ENCODE measurements at regions not wholly inside any gene's neighbourhood (a gene's known extent, or its start where the extent isn't known, plus 50 kb on each side); places are given as distances from the start of the nearest gene placed in this dataset.

- ATAC-seq (no peak), FAIRE-seq (no peak), DNase-seq (ENCODE audit: low spot score) (no peak)
- POLR2A ChIA-PET = no interaction called here
- in situ Hi-C loops (cut with HindIII; ENCODE audit: extremely low pct_ligation_motif_present, low pct_unique_long_range_greater_than_20kb) = no loop called here
- H3K4me2 ChIP-seq (ENCODE audit: low read depth, low read length) = no peak overlapping the region
- CTCF ChIA-PET (ENCODE audit: low intra/inter-chr PET ratio, low total read pairs) = no interaction called here
- H2AFZ ChIP-seq (ENCODE audit: low read length) = no peak overlapping the region
- no peaks in the 10 kb centered on the region for H3K79me2 ChIP-seq (ENCODE audit: insufficient read depth, low read length)
- WGBS (ENCODE audit: low lambda C conversion rate) = 3% methylated on average over 1 of the region's 1 CpG
- TF ChIP-seq ZKSCAN5 (CRISPR knock-in tag; IDR thresholded peaks at IDR 0.05) (no peak), ASH2L (IDR thresholded peaks at IDR 0.05; ENCODE audit: insufficient read length, low read depth, low read length) (no peak), ZNF724P (CRISPR knock-in tag; IDR thresholded peaks at IDR 0.05; ENCODE audit: borderline replicate concordance) (no peak), ZNF580 (CRISPR knock-in tag; IDR thresholded peaks at IDR 0.05; ENCODE audit: borderline replicate concordance, low read depth) (no peak), SYNCRIP (IDR thresholded peaks at IDR 0.05; ENCODE audit: insufficient read depth, low read depth, low read length) (no peak), SOX6 (IDR thresholded peaks at IDR 0.05) (no peak), SOX6 (CRISPR knock-in tag; IDR thresholded peaks at IDR 0.05) (no peak), ZNF484 (CRISPR knock-in tag; IDR thresholded peaks at IDR 0.05; ENCODE audit: borderline replicate concordance, low read depth) (no peak), MTERF4 (CRISPR knock-in tag; IDR thresholded peaks at IDR 0.05) (no peak), FOXA3 (CRISPR knock-in tag; IDR thresholded peaks at IDR 0.05) (no peak), PHF20 (CRISPR knock-in tag; IDR thresholded peaks at IDR 0.05) (no peak), MEIS1 (CRISPR knock-in tag; IDR thresholded peaks at IDR 0.05; ENCODE audit: borderline replicate concordance) (no peak), ZNF557 (CRISPR knock-in tag; IDR thresholded peaks at IDR 0.05) (no peak), CBX5 (CRISPR knock-in tag; IDR thresholded peaks at IDR 0.05; ENCODE audit: borderline replicate concordance) (no peak)
- no peak overlapping the region for H3K9ac ChIP-seq (ENCODE audit: insufficient read depth, low read depth, low read length)
- intact Hi-C loops (cut with micrococcal nuclease; ENCODE audit: unreplicated experiment) = no loop called here
- H3K4me1 ChIP-seq (ENCODE audit: insufficient read depth, low read length) = no peaks in the 10 kb centered on the region
- H3K4me3 ChIP-seq (replicated peaks in 1 of 3; ENCODE audit: insufficient read depth in 1 of 3, low read depth in 2 of 3, low read length in 3 of 3) = no peak overlapping the region
- no peaks in the 10 kb centered on the region for H3K27me3 ChIP-seq (ENCODE audit: control insufficient read depth in 1 of 2, insufficient read depth in 2 of 2, low read length in 2 of 2)
- H3K9me3 ChIP-seq (ENCODE audit: low read length) = no peaks in the 10 kb centered on the region
- no peaks in the 10 kb centered on the region for H3K36me3 ChIP-seq (replicated peaks in 1 of 2; ENCODE audit: control insufficient read depth in 1 of 2, insufficient read depth in 2 of 2, low read length in 2 of 2)
- no TSS peak for BruUV-seq (replicated peaks)
- H3K27ac ChIP-seq (ENCODE audit: extremely low read length, insufficient read depth, low read length) = no peak overlapping the region
- no peaks in the 10 kb centered on the region for H4K20me1 ChIP-seq (ENCODE audit: insufficient read depth, low read length)
Measured at GRCh38 chr2:21836719-21837118, 713.0 kb downstream of the TDRD15 start.

All from HepG2 (cell line).